Renal cortical epithelial cell (primary cell): ENCODE measurements at regions not wholly inside any gene's neighbourhood (a gene's known extent, or its start where the extent isn't known, plus 50 kb on each side); places are given as distances from the start of the nearest gene placed in this dataset.

Source experiments
- DNase-seq: peaks from one replicate; pipeline ENCODE4 v3.0.0-alpha.2; 2011; ENCODE audit warnings: low read depth

- peak; percentile 9 for DNase-seq
Observed at GRCh38 chr9:117649126-117649525, 55.1 kb upstream of the TLR4 start.

- no peak for DNase-seq
Observed at GRCh38 chr9:117644932-117645636, 59.1 kb upstream of the TLR4 start.

- peak; percentile 60 for DNase-seq
Observed at GRCh38 chr9:117644133-117644931, 59.9 kb upstream of the TLR4 start.

- no peak for DNase-seq
Observed at GRCh38 chr9:117643288-117643654, 60.9 kb upstream of the TLR4 start.

GRCh38 chr9:117642571-117643287, 61.5 kb upstream of the TLR4 start:
- peak; percentile 9 for DNase-seq

- no peak for DNase-seq
Observed at GRCh38 chr9:117636681-117637080, 67.5 kb upstream of the TLR4 start.

GRCh38 chr9:117625154-117625553, 79.0 kb upstream of the TLR4 start:
- no peak for DNase-seq

GRCh38 chr9:117624106-117624505, 80.1 kb upstream of the TLR4 start:
- DNase-seq = no peak

- no peak for DNase-seq
Observed at GRCh38 chr9:117622347-117622746, 81.9 kb upstream of the TLR4 start.

- DNase-seq = no peak
Observed at GRCh38 chr9:117616431-117616831, 87.8 kb upstream of the TLR4 start.

GRCh38 chr9:117612317-117612716, 91.9 kb upstream of the TLR4 start:
- no peak for DNase-seq

- DNase-seq = no peak
Observed at GRCh38 chr9:117597977-117598376, 106.2 kb upstream of the TLR4 start.

- no peak for DNase-seq
Observed at GRCh38 chr9:117596678-117597077, 107.5 kb upstream of the TLR4 start.

- no peak for DNase-seq
Observed at GRCh38 chr9:117595650-117596049, 108.6 kb upstream of the TLR4 start.

GRCh38 chr9:117587263-117587662, 116.9 kb upstream of the TLR4 start:
- no peak for DNase-seq

- no peak for DNase-seq
Observed at GRCh38 chr9:117574099-117574498, 130.1 kb upstream of the TLR4 start.

GRCh38 chr9:117564839-117565238, 139.4 kb upstream of the TLR4 start:
- no peak for DNase-seq

GRCh38 chr9:117561761-117562160, 142.4 kb upstream of the TLR4 start:
- no peak for DNase-seq

- peak; percentile 38 for DNase-seq
Observed at GRCh38 chr9:117555964-117556629, 141.2 kb upstream of the ASTN2 start.

- DNase-seq = peak; percentile 2
Observed at GRCh38 chr9:117552811-117553210, 138.0 kb upstream of the ASTN2 start.

- no peak for DNase-seq
Observed at GRCh38 chr9:117551171-117551570, 136.3 kb upstream of the ASTN2 start.

GRCh38 chr9:117549444-117549843, 134.6 kb upstream of the ASTN2 start:
- DNase-seq = no peak
